ENCODE measurements at regions not wholly inside any gene's neighbourhood (a gene's known extent, or its start where the extent isn't known, plus 50 kb on each side); places are given as distances from the start of the nearest gene placed in this dataset.

DNA sequence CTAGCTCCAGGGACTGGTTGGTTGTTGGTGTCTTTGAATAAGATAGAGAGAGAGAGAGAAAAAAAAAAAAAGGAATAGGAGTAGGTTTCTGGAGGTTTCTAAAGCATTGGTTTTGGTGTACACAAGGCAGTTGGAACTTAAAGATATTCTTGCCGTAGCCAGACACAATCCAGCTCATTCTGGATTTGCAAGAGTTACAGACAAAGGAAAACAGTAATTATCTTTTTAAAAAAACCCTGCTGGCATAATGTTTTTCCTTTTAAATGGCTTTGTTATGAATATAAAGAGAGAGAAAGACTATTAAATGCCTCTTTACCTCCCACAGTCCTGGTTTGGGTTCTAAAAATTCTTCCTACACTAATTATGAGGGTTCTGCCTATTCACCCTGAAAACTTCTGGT lies 120.4 kb upstream of the RAG2 start:
- ATAC-seq (no peak), DNase-seq (no peak)
- Histone ChIP-seq H3K27ac (no peak overlapping the region), H3K4me1 (no peaks in the 10 kb centered on the region), H3K36me3 (no peaks in the 10 kb centered on the region), H3K9me3 (no peaks in the 10 kb centered on the region), H3K4me3 (no peak overlapping the region), H3K27me3 (peaks cover 0 to 6% (median 0%) of the 10 kb centered on the region in 7 donors)
- intact Hi-C loops (cut with DNase I), result no loop called here
- TF ChIP-seq, protein P1, sequence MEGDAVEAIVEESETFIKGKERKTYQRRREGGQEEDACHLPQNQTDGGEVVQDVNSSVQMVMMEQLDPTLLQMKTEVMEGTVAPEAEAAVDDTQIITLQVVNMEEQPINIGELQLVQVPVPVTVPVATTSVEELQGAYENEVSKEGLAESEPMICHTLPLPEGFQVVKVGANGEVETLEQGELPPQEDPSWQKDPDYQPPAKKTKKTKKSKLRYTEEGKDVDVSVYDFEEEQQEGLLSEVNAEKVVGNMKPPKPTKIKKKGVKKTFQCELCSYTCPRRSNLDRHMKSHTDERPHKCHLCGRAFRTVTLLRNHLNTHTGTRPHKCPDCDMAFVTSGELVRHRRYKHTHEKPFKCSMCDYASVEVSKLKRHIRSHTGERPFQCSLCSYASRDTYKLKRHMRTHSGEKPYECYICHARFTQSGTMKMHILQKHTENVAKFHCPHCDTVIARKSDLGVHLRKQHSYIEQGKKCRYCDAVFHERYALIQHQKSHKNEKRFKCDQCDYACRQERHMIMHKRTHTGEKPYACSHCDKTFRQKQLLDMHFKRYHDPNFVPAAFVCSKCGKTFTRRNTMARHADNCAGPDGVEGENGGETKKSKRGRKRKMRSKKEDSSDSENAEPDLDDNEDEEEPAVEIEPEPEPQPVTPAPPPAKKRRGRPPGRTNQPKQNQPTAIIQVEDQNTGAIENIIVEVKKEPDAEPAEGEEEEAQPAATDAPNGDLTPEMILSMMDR (IDR thresholded peaks at IDR 0.05), result no peak
- WGBS, 2 donors, result 31 to 37% methylated on average over 1 of the region's 1 CpG

DNA sequence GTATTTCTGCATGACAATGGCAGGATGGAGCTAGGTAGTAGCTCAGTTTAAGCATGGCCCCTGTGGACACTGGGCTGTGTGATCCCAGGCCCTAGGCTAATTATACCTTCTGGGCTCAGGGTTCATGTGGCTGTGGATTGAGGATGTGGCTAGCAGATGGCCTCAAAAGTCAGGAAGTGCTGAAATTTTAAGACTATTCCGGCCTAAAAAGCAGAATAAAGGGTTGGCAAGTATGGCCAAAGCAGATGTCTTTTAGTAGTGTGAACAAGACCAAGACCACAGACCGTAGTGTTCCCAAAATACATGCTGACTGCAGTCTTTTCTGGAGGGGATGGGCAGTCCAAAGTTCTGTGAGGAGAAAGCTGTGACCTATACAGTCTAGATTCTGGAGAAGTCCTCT lies 115.7 kb upstream of the RAG2 start:
- H3K9me3 ChIP-seq, result no peaks in the 10 kb centered on the region
- intact Hi-C loops (cut with DNase I), result no loop called here
- H3K27me3 ChIP-seq, result peaks cover 0 to 7% (median 5%) of the 10 kb centered on the region in 7 donors
- TF ChIP-seq, protein P1 (IDR thresholded peaks at IDR 0.05), result no peak
- peak in 1 of 2 donors; percentile 7 for DNase-seq
- no peaks in the 10 kb centered on the region for H3K36me3 ChIP-seq
- H3K27ac ChIP-seq, result no peak overlapping the region
- H3K4me1 ChIP-seq, result no peaks in the 10 kb centered on the region
- ATAC-seq, result peak in 7 of 8 donors; percentile 37 to 80 (median 64)
- WGBS, 2 donors, result 61 to 68% methylated on average over 2 of the region's 2 CpGs
- no peak overlapping the region for H3K4me3 ChIP-seq

DNA sequence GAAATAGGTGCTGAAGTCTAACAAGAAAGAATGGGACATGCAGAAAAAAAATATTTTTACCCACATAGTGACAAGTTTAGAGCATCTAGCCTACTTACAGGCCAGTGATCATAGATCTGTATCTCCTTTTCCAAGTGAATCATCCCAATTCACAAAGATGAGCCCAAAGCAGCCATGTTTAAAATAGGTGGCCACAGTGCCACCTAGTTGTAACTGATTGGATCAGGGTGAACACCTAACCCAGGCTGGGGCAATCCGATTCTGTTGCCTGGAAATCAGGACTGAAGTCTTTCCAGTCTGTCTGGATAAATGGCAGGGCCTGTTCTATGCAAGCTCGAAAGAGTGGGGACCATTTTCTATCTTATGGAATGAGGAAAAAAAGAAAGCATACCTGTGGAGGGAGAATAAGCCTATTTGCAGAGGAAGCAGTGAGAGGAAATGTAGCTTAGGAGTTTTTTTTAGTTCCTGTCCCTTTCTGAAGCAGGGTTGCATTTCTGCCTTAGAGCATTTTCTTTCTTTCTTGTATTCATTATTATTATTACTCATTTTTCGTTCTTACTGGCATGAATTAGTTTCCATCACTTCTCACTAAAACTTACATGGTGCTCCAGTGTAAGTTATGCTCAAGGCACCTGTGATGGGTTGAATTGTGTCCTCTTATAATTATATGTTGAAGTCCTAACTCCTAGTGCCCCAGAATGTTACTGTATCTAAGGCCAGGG lies 113.2 kb upstream of the RAG2 start:
- no peak for ATAC-seq
- Histone ChIP-seq H3K27me3 (peaks cover 0 to 8% (median 4%) of the 10 kb centered on the region in 7 donors), H3K36me3 (no peaks in the 10 kb centered on the region), H3K4me1 (no peaks in the 10 kb centered on the region), H3K9me3 (no peaks in the 10 kb centered on the region), H3K27ac (no peak overlapping the region), H3K4me3 (no peak overlapping the region)
- TF ChIP-seq, protein P1 (IDR thresholded peaks at IDR 0.05), result no peak
- intact Hi-C loops (cut with DNase I), result no loop called here
- no peak for DNase-seq
- WGBS, 2 donors, result 73 to 74% methylated on average over 3 of the region's 3 CpGs

Data from heart right ventricle (tissue), 16 donors.